C4-2B (cell line): ENCODE measurements at regions not wholly inside any gene's neighbourhood (a gene's known extent, or its start where the extent isn't known, plus 50 kb on each side); places are given as distances from the start of the nearest gene placed in this dataset.

Experiments used
- ZFX ChIP-seq: fragments of 450-650 bp; IDR thresholded peaks from 2 replicates; pipeline ENCODE4 v1.6.1; 2017
- TF ChIP-seq, protein P1 (sequence below): fragments of 450-650 bp; conservative IDR thresholded peaks from 2 replicates; pipeline ENCODE4 v1.5.1; 2017; ENCODE audit warnings: mild to moderate bottlenecking

DNA sequence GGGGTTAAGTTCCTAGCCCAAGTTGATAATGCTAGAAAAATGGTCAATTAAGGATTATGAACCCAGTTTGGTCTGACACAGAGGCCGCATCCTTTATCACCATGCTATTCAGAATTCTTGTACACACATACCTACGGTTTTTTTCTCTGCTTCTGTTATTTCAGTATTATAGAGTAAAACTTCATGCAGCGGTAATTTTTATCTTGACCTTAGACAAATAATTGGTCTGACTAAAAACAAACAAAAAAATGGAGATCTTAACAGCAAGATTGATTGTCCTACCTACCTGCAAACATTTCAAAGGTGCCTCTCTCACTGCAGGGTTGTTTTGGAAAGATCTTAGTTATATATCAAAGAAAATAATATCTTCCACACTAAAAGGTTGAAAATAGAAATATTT, 201.9 kb upstream of the PRICKLE1 start:
- TF ChIP-seq, protein P1, sequence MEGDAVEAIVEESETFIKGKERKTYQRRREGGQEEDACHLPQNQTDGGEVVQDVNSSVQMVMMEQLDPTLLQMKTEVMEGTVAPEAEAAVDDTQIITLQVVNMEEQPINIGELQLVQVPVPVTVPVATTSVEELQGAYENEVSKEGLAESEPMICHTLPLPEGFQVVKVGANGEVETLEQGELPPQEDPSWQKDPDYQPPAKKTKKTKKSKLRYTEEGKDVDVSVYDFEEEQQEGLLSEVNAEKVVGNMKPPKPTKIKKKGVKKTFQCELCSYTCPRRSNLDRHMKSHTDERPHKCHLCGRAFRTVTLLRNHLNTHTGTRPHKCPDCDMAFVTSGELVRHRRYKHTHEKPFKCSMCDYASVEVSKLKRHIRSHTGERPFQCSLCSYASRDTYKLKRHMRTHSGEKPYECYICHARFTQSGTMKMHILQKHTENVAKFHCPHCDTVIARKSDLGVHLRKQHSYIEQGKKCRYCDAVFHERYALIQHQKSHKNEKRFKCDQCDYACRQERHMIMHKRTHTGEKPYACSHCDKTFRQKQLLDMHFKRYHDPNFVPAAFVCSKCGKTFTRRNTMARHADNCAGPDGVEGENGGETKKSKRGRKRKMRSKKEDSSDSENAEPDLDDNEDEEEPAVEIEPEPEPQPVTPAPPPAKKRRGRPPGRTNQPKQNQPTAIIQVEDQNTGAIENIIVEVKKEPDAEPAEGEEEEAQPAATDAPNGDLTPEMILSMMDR, result no peak
- TF ChIP-seq ZFX, result no peak
